ENCODE measurements at regions not wholly inside any gene's neighbourhood (a gene's known extent, or its start where the extent isn't known, plus 50 kb on each side); places are given as distances from the start of the nearest gene placed in this dataset.
"Not testable (repeated sequence)": the region's sequence is repeated elsewhere in the genome, so short reads cannot be mapped to it uniquely, and the experiment has no call there.

- no peak for DNase-seq (ENCODE audit: low read depth in 2 of 2)
Measured at GRCh38 chr15:93948726-93949125, 282.6 kb upstream of the MCTP2 start.

GRCh38 chr15:93943586-93943985 is 287.8 kb upstream of the MCTP2 start:
- DNase-seq (ENCODE audit: low read depth in 2 of 2) = no peak

GRCh38 chr15:93942269-93942694 is 289.1 kb upstream of the MCTP2 start:
- no peak for DNase-seq (ENCODE audit: low read depth in 2 of 2)

- no peak for DNase-seq (ENCODE audit: low read depth in 2 of 2)
Measured at GRCh38 chr15:93941697-93942096, 289.7 kb upstream of the MCTP2 start.

- no peak for DNase-seq (ENCODE audit: low read depth in 2 of 2)
Measured at GRCh38 chr15:93940226-93940625, 291.1 kb upstream of the MCTP2 start.

- no peak for DNase-seq (ENCODE audit: low read depth in 2 of 2)
Measured at GRCh38 chr15:93932164-93932776, 299.1 kb upstream of the MCTP2 start.

- no peak for DNase-seq (ENCODE audit: low read depth in 2 of 2)
Measured at GRCh38 chr15:93929375-93930094, 301.8 kb upstream of the MCTP2 start.

- no peak for DNase-seq (ENCODE audit: low read depth in 2 of 2)
Measured at GRCh38 chr15:93920204-93920603, 311.2 kb upstream of the MCTP2 start.

GRCh38 chr15:93918801-93919200 is 312.6 kb upstream of the MCTP2 start:
- DNase-seq (ENCODE audit: low read depth in 2 of 2) = not testable (repeated sequence)

- DNase-seq (ENCODE audit: low read depth in 2 of 2) = no peak
Measured at GRCh38 chr15:93917181-93917580, 314.2 kb upstream of the MCTP2 start.

- no peak for DNase-seq (ENCODE audit: low read depth in 2 of 2)
Measured at GRCh38 chr15:93913871-93914270, 317.5 kb upstream of the MCTP2 start.

- DNase-seq (ENCODE audit: low read depth in 2 of 2) = no peak
Measured at GRCh38 chr15:93913310-93913709, 318.1 kb upstream of the MCTP2 start.

- DNase-seq (ENCODE audit: low read depth in 2 of 2) = no peak
Measured at GRCh38 chr15:93900476-93901400, 330.6 kb upstream of the MCTP2 start.

GRCh38 chr15:93899817-93900216 is 331.5 kb upstream of the MCTP2 start:
- no peak for DNase-seq (ENCODE audit: low read depth in 2 of 2)

- DNase-seq (ENCODE audit: low read depth in 2 of 2) = no peak
Measured at GRCh38 chr15:93897377-93897776, 334.0 kb upstream of the MCTP2 start.

- DNase-seq (ENCODE audit: low read depth in 2 of 2) = no peak
Measured at GRCh38 chr15:93895976-93896770, 335.2 kb upstream of the MCTP2 start.

GRCh38 chr15:93894438-93895036 is 336.8 kb upstream of the MCTP2 start:
- no peak for DNase-seq (ENCODE audit: low read depth in 2 of 2)

GRCh38 chr15:93887151-93887550 is 344.2 kb upstream of the MCTP2 start:
- no peak for DNase-seq (ENCODE audit: low read depth in 2 of 2)

GRCh38 chr15:93882779-93883178 is 348.6 kb upstream of the MCTP2 start:
- DNase-seq (ENCODE audit: low read depth in 2 of 2) = no peak

GRCh38 chr15:93882141-93882540 is 349.2 kb upstream of the MCTP2 start:
- no peak for DNase-seq (ENCODE audit: low read depth in 2 of 2)

GRCh38 chr15:93881310-93881709 is 350.1 kb upstream of the MCTP2 start:
- no peak for DNase-seq (ENCODE audit: low read depth in 2 of 2)

Measured in stimulated activated CD4-positive, alpha-beta T cell treated with anti-CD3 and anti-CD28 coated beads, Interleukin-15, amount 100 ng/mL, for 48 hours (primary cell).